ENCODE measurements at regions not wholly inside any gene's neighbourhood (a gene's known extent, or its start where the extent isn't known, plus 50 kb on each side); places are given as distances from the start of the nearest gene placed in this dataset.
"Not testable (repeated sequence)": the region's sequence is repeated elsewhere in the genome, so short reads cannot be mapped to it uniquely, and the experiment has no call there.

GRCh38 chr4:77493120-77493752, 112.4 kb upstream of the CXCL13 start:
- no peak overlapping the region for H3K4me3 Mint-ChIP-seq
- H3K36me3 Mint-ChIP-seq (ENCODE audit: insufficient read depth in 2 of 2), result peaks cover 0 to 1% of the 10 kb centered on the region in 2 donors
- H3K27ac Mint-ChIP-seq, result no peak overlapping the region
- H3K4me1 Mint-ChIP-seq (ENCODE audit: low read depth), result no peaks in the 10 kb centered on the region
- no peak for DNase-seq
- ATAC-seq (replicated peaks in 1 of 2), result no peak
- H3K27me3 Mint-ChIP-seq (ENCODE audit: low read depth), result peaks cover 79% of the 10 kb centered on the region
- H3K9me3 Mint-ChIP-seq, result no peaks in the 10 kb centered on the region

GRCh38 chr4:77493829-77494551, 111.6 kb upstream of the CXCL13 start:
- Mint-ChIP-seq H3K27ac (no peak overlapping the region), H3K9me3 (no peaks in the 10 kb centered on the region), H3K4me1 (ENCODE audit: low read depth) (no peaks in the 10 kb centered on the region), H3K4me3 (no peak overlapping the region), H3K36me3 (ENCODE audit: insufficient read depth in 2 of 2) (peaks cover 0 to 1% of the 10 kb centered on the region in 2 donors), H3K27me3 (ENCODE audit: low read depth) (peaks cover 79% of the 10 kb centered on the region)
- ATAC-seq (replicated peaks in 1 of 2) (no peak), DNase-seq (no peak)

- Mint-ChIP-seq H3K27me3 (ENCODE audit: low read depth) (peaks cover 57% of the 10 kb centered on the region), H3K4me1 (ENCODE audit: low read depth) (no peaks in the 10 kb centered on the region), H3K9me3 (no peaks in the 10 kb centered on the region), H3K36me3 (ENCODE audit: insufficient read depth in 2 of 2) (peaks cover 0 to 1% of the 10 kb centered on the region in 2 donors), H3K27ac (no peak overlapping the region), H3K4me3 (no peak overlapping the region)
- no peak for ATAC-seq (replicated peaks in 1 of 2)
- DNase-seq, result no peak
Measured at GRCh38 chr4:77496457-77496856, 109.2 kb upstream of the CXCL13 start.

- Mint-ChIP-seq H3K4me3 (no peak overlapping the region), H3K27ac (no peak overlapping the region)
- ATAC-seq (replicated peaks in 1 of 2), result no peak
Measured at GRCh38 chr4:77500801-77501200, 104.8 kb upstream of the CXCL13 start.

DNA sequence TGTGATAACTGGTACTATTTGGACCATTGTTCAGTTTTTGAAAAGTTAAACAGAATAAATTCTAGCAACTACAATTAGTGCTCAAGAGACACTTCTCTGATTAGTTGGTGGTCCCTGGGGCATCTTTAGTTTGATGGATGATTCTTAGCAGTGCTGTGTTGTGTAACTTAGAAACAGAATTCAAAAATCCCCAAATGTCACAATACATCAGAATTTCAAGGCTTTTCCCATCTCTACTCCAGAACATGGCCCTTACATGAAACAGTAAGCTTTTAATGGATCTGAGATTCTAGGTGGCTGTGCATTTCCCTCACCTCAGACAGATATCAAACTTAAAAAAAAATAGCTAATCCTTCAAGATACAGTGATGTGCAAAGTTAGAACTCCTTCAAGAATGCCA, 104.4 kb upstream of the CXCL13 start:
- ATAC-seq (replicated peaks in 1 of 2) (no peak), DNase-seq (no peak)
- Mint-ChIP-seq H3K27me3 (ENCODE audit: low read depth) (peaks cover 36% of the 10 kb centered on the region), H3K27ac (no peak overlapping the region), H3K36me3 (ENCODE audit: insufficient read depth in 2 of 2) (peaks cover 0 to 1% of the 10 kb centered on the region in 2 donors), H3K4me1 (ENCODE audit: low read depth) (no peaks in the 10 kb centered on the region), H3K4me3 (no peak overlapping the region), H3K9me3 (no peaks in the 10 kb centered on the region)

More at GRCh38 chr4:77500801-77501200, 104.8 kb upstream of the CXCL13 start:
- Mint-ChIP-seq H3K36me3 (ENCODE audit: insufficient read depth in 2 of 2) (peaks cover 0 to 1% of the 10 kb centered on the region in 2 donors), H3K9me3 (no peaks in the 10 kb centered on the region), H3K27me3 (ENCODE audit: low read depth) (peaks cover 34% of the 10 kb centered on the region), H3K4me1 (ENCODE audit: low read depth) (no peaks in the 10 kb centered on the region)
- DNase-seq, result no peak

- Mint-ChIP-seq H3K36me3 (ENCODE audit: insufficient read depth in 2 of 2) (peaks cover 0 to under 1% of the 10 kb centered on the region in 2 donors), H3K9me3 (no peaks in the 10 kb centered on the region), H3K4me3 (no peak overlapping the region), H3K27ac (no peak overlapping the region), H3K4me1 (ENCODE audit: low read depth) (no peaks in the 10 kb centered on the region), H3K27me3 (ENCODE audit: low read depth) (peaks cover 29% of the 10 kb centered on the region)
- no peak for DNase-seq
- no peak for ATAC-seq (replicated peaks in 1 of 2)
Measured at GRCh38 chr4:77501851-77502250, 103.8 kb upstream of the CXCL13 start.

- Mint-ChIP-seq H3K4me3 (no peak overlapping the region), H3K27me3 (ENCODE audit: low read depth) (peaks cover 33% of the 10 kb centered on the region), H3K27ac (no peak overlapping the region), H3K36me3 (ENCODE audit: insufficient read depth in 2 of 2) (no peaks in the 10 kb centered on the region), H3K4me1 (ENCODE audit: low read depth) (no peaks in the 10 kb centered on the region), H3K9me3 (no peaks in the 10 kb centered on the region)
- ATAC-seq (replicated peaks in 1 of 2) (no peak), DNase-seq (no peak)
Measured at GRCh38 chr4:77504407-77504806, 101.2 kb upstream of the CXCL13 start.

GRCh38 chr4:77505275-77505957, 100.2 kb upstream of the CXCL13 start:
- DNase-seq, result no peak
- Mint-ChIP-seq H3K4me3 (no peak overlapping the region), H3K9me3 (no peaks in the 10 kb centered on the region), H3K27ac (no peak overlapping the region), H3K27me3 (ENCODE audit: low read depth) (peaks cover 41% of the 10 kb centered on the region), H3K36me3 (ENCODE audit: insufficient read depth in 2 of 2) (no peaks in the 10 kb centered on the region), H3K4me1 (ENCODE audit: low read depth) (no peaks in the 10 kb centered on the region)
- peak; percentile 41 to 77 for ATAC-seq (replicated peaks in 1 of 2)

GRCh38 chr4:77505958-77506319, 99.7 kb upstream of the CXCL13 start:
- ATAC-seq (replicated peaks in 1 of 2), result peak in 1 of 2 donors; percentile 20
- Mint-ChIP-seq H3K9me3 (no peaks in the 10 kb centered on the region), H3K27ac (no peak overlapping the region), H3K4me3 (no peak overlapping the region), H3K27me3 (ENCODE audit: low read depth) (peaks cover 41% of the 10 kb centered on the region), H3K36me3 (ENCODE audit: insufficient read depth in 2 of 2) (no peaks in the 10 kb centered on the region), H3K4me1 (ENCODE audit: low read depth) (no peaks in the 10 kb centered on the region)
- no peak for DNase-seq

DNA sequence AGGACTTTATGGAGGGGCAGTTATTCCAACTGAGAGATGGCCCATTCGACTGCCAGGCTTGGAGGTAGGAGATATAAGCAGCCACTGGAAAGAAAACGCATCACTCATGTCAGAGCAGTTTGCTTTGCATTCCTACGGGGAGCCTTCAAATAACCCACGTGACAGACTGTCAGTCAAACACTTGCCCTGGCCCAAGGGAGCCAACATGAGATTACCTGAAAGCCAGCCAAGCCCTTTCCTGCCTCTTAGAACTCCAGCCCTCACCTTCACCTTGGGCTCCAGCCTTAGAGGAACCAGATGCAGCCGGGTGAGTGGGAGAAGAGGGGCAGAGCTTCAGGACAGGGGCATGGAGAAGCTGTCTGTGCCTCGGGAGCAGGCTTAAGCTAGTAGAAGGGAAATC, 95.3 kb upstream of the CXCL13 start:
- H3K4me3 Mint-ChIP-seq, result no peak overlapping the region
- H3K9me3 Mint-ChIP-seq, result no peaks in the 10 kb centered on the region
- no peak overlapping the region for H3K27ac Mint-ChIP-seq
- no peak for DNase-seq
- H3K36me3 Mint-ChIP-seq (ENCODE audit: insufficient read depth in 2 of 2), result no peaks in the 10 kb centered on the region
- no peaks in the 10 kb centered on the region for H3K4me1 Mint-ChIP-seq (ENCODE audit: low read depth)
- H3K27me3 Mint-ChIP-seq (ENCODE audit: low read depth), result peaks cover 26% of the 10 kb centered on the region
- no peak for ATAC-seq (replicated peaks in 1 of 2)

GRCh38 chr4:77525538-77525937, 80.1 kb upstream of the CXCL13 start:
- Mint-ChIP-seq H3K36me3 (ENCODE audit: insufficient read depth in 2 of 2) (peaks cover 3 to 6% of the 10 kb centered on the region in 2 donors), H3K27me3 (ENCODE audit: low read depth) (peaks cover 41% of the 10 kb centered on the region), H3K9me3 (peaks cover 2 to 3% of the 10 kb centered on the region in 2 donors), H3K4me3 (no peak overlapping the region), H3K4me1 (ENCODE audit: low read depth) (peaks cover 4% of the 10 kb centered on the region), H3K27ac (no peak overlapping the region)
- no peak for ATAC-seq (replicated peaks in 1 of 2)
- DNase-seq, result no peak

- peaks cover 36% of the 10 kb centered on the region for H3K27me3 Mint-ChIP-seq (ENCODE audit: low read depth)
- not testable (repeated sequence) for ATAC-seq (replicated peaks in 1 of 2); H3K4me3 Mint-ChIP-seq; DNase-seq; H3K9me3 Mint-ChIP-seq; H3K27ac Mint-ChIP-seq; H3K4me1 Mint-ChIP-seq (ENCODE audit: low read depth); H3K36me3 Mint-ChIP-seq (ENCODE audit: insufficient read depth in 2 of 2)
Measured at GRCh38 chr4:77527900-77528299, 77.7 kb upstream of the CXCL13 start.

DNA sequence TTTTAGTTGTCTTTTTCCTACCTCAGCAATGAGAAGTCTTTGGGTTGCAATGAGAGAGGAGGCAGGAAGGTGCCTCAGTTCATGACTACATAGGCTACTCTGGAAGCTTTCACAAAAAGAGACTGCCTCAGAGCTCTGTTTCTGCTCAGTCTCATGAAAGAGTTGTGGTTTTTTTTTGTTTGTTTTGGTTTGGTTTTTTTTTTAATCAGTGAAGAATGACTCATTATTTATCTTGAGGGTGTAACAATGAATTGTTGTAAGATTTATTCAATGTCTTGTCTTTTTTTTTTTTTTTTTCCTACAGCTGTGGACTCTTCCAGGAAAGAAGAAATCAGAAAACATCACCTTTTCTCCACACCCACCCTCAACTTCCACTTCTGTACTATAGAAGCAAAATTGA, 67.5 kb upstream of the CXCL13 start:
- ATAC-seq (replicated peaks in 1 of 2) (peak; percentile 94 to 95), DNase-seq (peak in 1 of 2 donors; percentile 15)
- Mint-ChIP-seq H3K4me3 (peak overlapping the region; percentile 16 to 55), H3K36me3 (ENCODE audit: insufficient read depth in 2 of 2) (peaks cover 7 to 17% of the 10 kb centered on the region in 2 donors), H3K27me3 (ENCODE audit: low read depth) (peaks cover 53% of the 10 kb centered on the region), H3K4me1 (ENCODE audit: low read depth) (peaks cover 26% of the 10 kb centered on the region), H3K9me3 (peaks cover 5 to 11% of the 10 kb centered on the region in 2 donors), H3K27ac (peak overlapping the region; percentile 80)

Data from activated T-cell treated with anti-CD3 and anti-CD28 coated beads, Interleukin-2, amount 50 U/mL, for 72 hours (primary cell).